Peyer's patch (tissue), 4 donors: ENCODE measurements at regions not wholly inside any gene's neighbourhood (a gene's known extent, or its start where the extent isn't known, plus 50 kb on each side); places are given as distances from the start of the nearest gene placed in this dataset.

Experiments used
- POLR2A ChIP-seq, 2 donors: fragments of 450-650 bp; IDR thresholded peaks; one replicate each; pipeline ENCODE4 v1.5.1; 2017; ENCODE audit warnings: antibody characterized with exemption in 2 of 2, mild to moderate bottlenecking in 2 of 2, moderate library complexity in 2 of 2
- TF ChIP-seq, protein P1 (sequence below), 6 experiments: fragments of 450-650 bp in 4 of 6; fragments of 200-600 bp in 2 of 6; sonication (generic) in 1 of 6; IDR thresholded peaks; one replicate each; pipeline ENCODE4 v1.5.1; 2017 to 2019; ENCODE audit warnings: antibody characterized with exemption in 6 of 6, mild to moderate bottlenecking in 3 of 6, moderate library complexity in 1 of 6

DNA sequence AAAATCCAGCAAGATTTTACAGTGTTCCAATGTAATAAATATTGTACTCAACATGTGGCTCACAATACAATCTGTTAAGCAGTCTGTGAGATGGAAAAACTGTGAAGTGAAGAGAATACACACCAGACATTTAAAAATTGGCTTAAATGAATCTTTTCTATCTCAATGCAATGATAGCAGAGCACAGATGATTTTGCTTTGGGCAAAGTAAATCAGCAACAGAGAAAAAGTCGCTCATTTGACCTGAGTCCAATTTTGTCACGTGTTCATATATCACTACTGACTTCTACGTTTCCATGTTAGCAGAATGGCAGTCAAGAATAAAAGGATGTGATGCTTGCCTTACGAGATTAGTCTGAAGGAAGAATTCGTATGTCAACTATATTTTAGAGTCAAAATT lies 506.7 kb downstream of the POM121L12 start:
- TF ChIP-seq, protein P1, sequence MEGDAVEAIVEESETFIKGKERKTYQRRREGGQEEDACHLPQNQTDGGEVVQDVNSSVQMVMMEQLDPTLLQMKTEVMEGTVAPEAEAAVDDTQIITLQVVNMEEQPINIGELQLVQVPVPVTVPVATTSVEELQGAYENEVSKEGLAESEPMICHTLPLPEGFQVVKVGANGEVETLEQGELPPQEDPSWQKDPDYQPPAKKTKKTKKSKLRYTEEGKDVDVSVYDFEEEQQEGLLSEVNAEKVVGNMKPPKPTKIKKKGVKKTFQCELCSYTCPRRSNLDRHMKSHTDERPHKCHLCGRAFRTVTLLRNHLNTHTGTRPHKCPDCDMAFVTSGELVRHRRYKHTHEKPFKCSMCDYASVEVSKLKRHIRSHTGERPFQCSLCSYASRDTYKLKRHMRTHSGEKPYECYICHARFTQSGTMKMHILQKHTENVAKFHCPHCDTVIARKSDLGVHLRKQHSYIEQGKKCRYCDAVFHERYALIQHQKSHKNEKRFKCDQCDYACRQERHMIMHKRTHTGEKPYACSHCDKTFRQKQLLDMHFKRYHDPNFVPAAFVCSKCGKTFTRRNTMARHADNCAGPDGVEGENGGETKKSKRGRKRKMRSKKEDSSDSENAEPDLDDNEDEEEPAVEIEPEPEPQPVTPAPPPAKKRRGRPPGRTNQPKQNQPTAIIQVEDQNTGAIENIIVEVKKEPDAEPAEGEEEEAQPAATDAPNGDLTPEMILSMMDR (IDR thresholded peaks at IDR 0.05) = no peak
- TF ChIP-seq POLR2A (IDR thresholded peaks at IDR 0.05) = no peak
